ENCODE measurements at regions not wholly inside any gene's neighbourhood (a gene's known extent, or its start where the extent isn't known, plus 50 kb on each side); places are given as distances from the start of the nearest gene placed in this dataset.

- peak overlapping the region; percentile 53 to 80; a peak in 3 of 4 replicates for H3K27ac ChIP-seq (ENCODE audit: low read depth in 2 of 2, low read length in 1 of 2)
- H3F3A ChIP-seq (replicated peaks; ENCODE audit: insufficient read depth) = peaks cover 8% of the 10 kb centered on the region
- no peaks in the 10 kb centered on the region for H3K27me3 ChIP-seq (ENCODE audit: insufficient read depth)
- no peaks in the 10 kb centered on the region for H3K79me2 ChIP-seq (ENCODE audit: insufficient read depth)
- H3K9me2 ChIP-seq = no peaks in the 10 kb centered on the region
- no peak overlapping the region for H3K9ac ChIP-seq
- H2AFZ ChIP-seq (ENCODE audit: low read depth) = no peak overlapping the region
- no peaks in the 10 kb centered on the region for H3K36me3 ChIP-seq (replicated peaks in 1 of 2; ENCODE audit: control insufficient read depth in 1 of 2, insufficient read depth in 2 of 2, low read length in 1 of 2)
- peaks cover 2 to 4% of the 10 kb centered on the region in 2 experiments; a peak in 3 of 4 replicates for H3K4me1 ChIP-seq (ENCODE audit: control insufficient read depth in 1 of 2, insufficient read depth in 2 of 2, low read depth in 1 of 2, low read length in 1 of 2)
- peak overlapping the region; percentile 51; the same call in 1 of the 2 replicates for H3K4me2 ChIP-seq
- CTCF ChIA-PET = interaction anchor here (0.7 kb wide), 1 partner anchor 124 kb away, joined by 3 read pairs; no protein-coding TSS in a partner anchor
- peak; percentile 27; the same call in 1 of the 2 replicates for TF ChIP-seq SIN3A (IDR thresholded peaks at IDR 0.05; ENCODE audit: borderline replicate concordance, low read depth, low read length)
- TF ChIP-seq TCF12 (IDR thresholded peaks at IDR 0.05) = peak; percentile 96
- no peak for TF ChIP-seq RAD21 (IDR thresholded peaks at IDR 0.05; ENCODE audit: low read length)
- TF ChIP-seq JUND (IDR thresholded peaks at IDR 0.05) = peak; percentile 100
- TF ChIP-seq MEF2A (IDR thresholded peaks at IDR 0.05; ENCODE audit: borderline replicate concordance, low read depth) = peak; percentile 69; the same call in 1 of the 2 replicates
- peak; percentile 89 for TF ChIP-seq FOXM1 (IDR thresholded peaks at IDR 0.05; ENCODE audit: low read depth)
- peak; percentile 15; the same call in 1 of the 2 replicates for TF ChIP-seq TAF1 (IDR thresholded peaks at IDR 0.05; ENCODE audit: borderline replicate concordance, low read depth, low read length)
- peak; percentile 82 for TF ChIP-seq RXRA (IDR thresholded peaks at IDR 0.05; ENCODE audit: borderline replicate concordance, low read depth)
- TF ChIP-seq MAX (IDR thresholded peaks at IDR 0.05; ENCODE audit: low read depth) = peak; percentile 68
- TF ChIP-seq GABPA (IDR thresholded peaks at IDR 0.05; ENCODE audit: low read depth) = no peak
- TF ChIP-seq RFX5 (IDR thresholded peaks at IDR 0.05; ENCODE audit: low read length) = no peak
- TF ChIP-seq EZH2phosphoT487 (IDR thresholded peaks at IDR 0.05; ENCODE audit: borderline replicate concordance, low read depth) = no peak
- TF ChIP-seq TEAD4 (IDR thresholded peaks at IDR 0.05; ENCODE audit: borderline replicate concordance, insufficient read depth) = peak; percentile 94
- peak; percentile 87 for TF ChIP-seq POLR2AphosphoS5 (IDR thresholded peaks at IDR 0.05; ENCODE audit: low read depth, low read length)
- TF ChIP-seq NFIC (IDR thresholded peaks at IDR 0.05; ENCODE audit: borderline replicate concordance) = peak; percentile 94
- TF ChIP-seq FOSL2 (IDR thresholded peaks at IDR 0.05; ENCODE audit: borderline replicate concordance, low read depth) = peak; percentile 99
- TF ChIP-seq EP300 (IDR thresholded peaks at IDR 0.05; ENCODE audit: borderline replicate concordance in 1 of 2, low read depth in 1 of 2, low read length in 1 of 2) = peak; percentile 28 to 98; a peak in 3 of 4 replicates
- no peak for TF ChIP-seq FOXJ3 (CRISPR knock-in tag; IDR thresholded peaks at IDR 0.05)
- peak; percentile 85 for TF ChIP-seq ZBTB33 (IDR thresholded peaks at IDR 0.05; ENCODE audit: borderline replicate concordance, low read depth)
- no peak for TF ChIP-seq USF2 (IDR thresholded peaks at IDR 0.05; ENCODE audit: borderline replicate concordance, low read depth, low read length)
- peak; percentile 98 for TF ChIP-seq PBX3 (IDR thresholded peaks at IDR 0.05)
- TF ChIP-seq USF1 (IDR thresholded peaks at IDR 0.05; ENCODE audit: borderline replicate concordance, low read depth) = no peak
- POLR2A ChIA-PET = no interaction called here
- H3K9me3 ChIP-seq = no peaks in the 10 kb centered on the region
- no peaks in the 10 kb centered on the region for H4K20me1 ChIP-seq (ENCODE audit: insufficient read depth)
- no peak overlapping the region for H3K4me3 ChIP-seq (ENCODE audit: low read depth in 2 of 2, low read length in 1 of 2)
- WGBS (ENCODE audit: low lambda C conversion rate) = 11% methylated on average over 3 of the region's 3 CpGs
- DNase-seq = no peak
These were observed 343.2 kb upstream of the ADAMTS9 start for GRCh38 chr3:65030847-65031463.
